Neural progenitor cell (in vitro differentiated cells): ENCODE measurements at regions not wholly inside any gene's neighbourhood (a gene's known extent, or its start where the extent isn't known, plus 50 kb on each side); places are given as distances from the start of the nearest gene placed in this dataset.
"Not testable (repeated sequence)": the region's sequence is repeated elsewhere in the genome, so short reads cannot be mapped to it uniquely, and the experiment has no call there.

Experiments used
- EZH2phosphoT487 ChIP-seq: fragments of 200-600 bp; sonication (generic); IDR thresholded peaks from 2 replicates; pipeline ENCODE4 v1.6.1; 2017; ENCODE audit warnings: antibody characterized with exemption
- TF ChIP-seq, protein P1 (sequence below): fragments of 200-600 bp; sonication (generic); IDR thresholded peaks from 2 replicates; pipeline ENCODE4 v1.5.1; 2017; ENCODE audit warnings: antibody characterized with exemption, mild to moderate bottlenecking

DNA sequence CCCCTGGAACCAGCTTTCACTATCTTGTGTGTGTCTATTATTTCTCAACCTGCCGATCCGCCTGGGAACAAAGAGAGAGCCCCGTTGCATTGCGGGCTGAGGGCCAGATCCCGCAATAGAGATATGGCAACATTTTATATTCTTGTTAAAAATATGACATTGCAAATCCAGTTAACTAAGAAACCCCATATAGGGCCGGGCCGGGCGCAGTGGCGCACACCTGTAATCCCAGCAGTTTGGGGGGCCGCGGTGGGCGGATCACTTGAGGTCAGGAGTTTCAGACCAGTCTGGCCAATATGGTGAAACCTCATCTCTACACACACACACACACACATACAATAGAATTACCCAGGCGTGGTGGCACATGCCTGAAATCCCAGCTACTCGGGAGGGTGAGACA, 1708.4 kb upstream of the IGFBP7 start:
- TF ChIP-seq, protein P1, sequence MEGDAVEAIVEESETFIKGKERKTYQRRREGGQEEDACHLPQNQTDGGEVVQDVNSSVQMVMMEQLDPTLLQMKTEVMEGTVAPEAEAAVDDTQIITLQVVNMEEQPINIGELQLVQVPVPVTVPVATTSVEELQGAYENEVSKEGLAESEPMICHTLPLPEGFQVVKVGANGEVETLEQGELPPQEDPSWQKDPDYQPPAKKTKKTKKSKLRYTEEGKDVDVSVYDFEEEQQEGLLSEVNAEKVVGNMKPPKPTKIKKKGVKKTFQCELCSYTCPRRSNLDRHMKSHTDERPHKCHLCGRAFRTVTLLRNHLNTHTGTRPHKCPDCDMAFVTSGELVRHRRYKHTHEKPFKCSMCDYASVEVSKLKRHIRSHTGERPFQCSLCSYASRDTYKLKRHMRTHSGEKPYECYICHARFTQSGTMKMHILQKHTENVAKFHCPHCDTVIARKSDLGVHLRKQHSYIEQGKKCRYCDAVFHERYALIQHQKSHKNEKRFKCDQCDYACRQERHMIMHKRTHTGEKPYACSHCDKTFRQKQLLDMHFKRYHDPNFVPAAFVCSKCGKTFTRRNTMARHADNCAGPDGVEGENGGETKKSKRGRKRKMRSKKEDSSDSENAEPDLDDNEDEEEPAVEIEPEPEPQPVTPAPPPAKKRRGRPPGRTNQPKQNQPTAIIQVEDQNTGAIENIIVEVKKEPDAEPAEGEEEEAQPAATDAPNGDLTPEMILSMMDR = not testable (repeated sequence)
- not testable (repeated sequence) for TF ChIP-seq EZH2phosphoT487
